Urinary bladder (tissue), 3 donors: ENCODE measurements at regions not wholly inside any gene's neighbourhood (a gene's known extent, or its start where the extent isn't known, plus 50 kb on each side); places are given as distances from the start of the nearest gene placed in this dataset.

ENCODE experiments used
- DNase-seq: peaks from one replicate; pipeline ENCODE4 v3.0.0-alpha.2; 2015; ENCODE audit errors: extremely low spot score
- H3K27ac ChIP-seq: one replicate; pipeline ENCODE4 v1.5.1; 2013; ENCODE audit warnings: low read depth, mild to moderate bottlenecking, moderate library complexity
- H3K36me3 ChIP-seq: one replicate; pipeline ENCODE4 v1.6.1; 2013; ENCODE audit warnings: mild to moderate bottlenecking, moderate library complexity; ENCODE audit not compliant: insufficient read depth
- H3K4me1 ChIP-seq: one replicate; pipeline ENCODE4 v1.6.1; 2013; ENCODE audit warnings: mild to moderate bottlenecking, moderate library complexity; ENCODE audit not compliant: insufficient read depth
- H3K4me3 ChIP-seq: one replicate; pipeline ENCODE4 v1.5.1; 2013; ENCODE audit warnings: low read depth, low read length
- WGBS: extraction: QIAGEN DNeasy Blood & Tissue Kit; methylation state at CpG from one replicate; pipeline ENCODE4 v1.1.7; 2013; 5-methylcytosine and 5-hydroxymethylcytosine counted together
- donor health status: healthy with polysubstance abuse.
- donor health status: healthy.

- WGBS = 13% methylated on average over 9 of the region's 9 CpGs
- H3K27ac ChIP-seq = no peak overlapping the region
- H3K4me3 ChIP-seq = no peak overlapping the region
- no peaks in the 10 kb centered on the region for H3K4me1 ChIP-seq
- no peaks in the 10 kb centered on the region for H3K36me3 ChIP-seq
- peak; percentile 29 for DNase-seq
Observed at GRCh38 chr6:134517145-134517658, 199.3 kb upstream of the SGK1 start.

- Histone ChIP-seq H3K36me3 (no peaks in the 10 kb centered on the region), H3K4me1 (no peaks in the 10 kb centered on the region), H3K27ac (no peak overlapping the region), H3K4me3 (no peak overlapping the region)
- 75% methylated on average over 3 of the region's 3 CpGs for WGBS
- no peak for DNase-seq
Observed at GRCh38 chr6:134516582-134516981, 198.7 kb upstream of the SGK1 start.

- H3K4me1 ChIP-seq = no peaks in the 10 kb centered on the region
- H3K27ac ChIP-seq = no peak overlapping the region
- no peak overlapping the region for H3K4me3 ChIP-seq
- H3K36me3 ChIP-seq = no peaks in the 10 kb centered on the region
- WGBS = 68% methylated on average over 2 of the region's 2 CpGs
- no peak for DNase-seq
Observed at GRCh38 chr6:134515986-134516385, 198.1 kb upstream of the SGK1 start.

- 52% methylated on average over 2 of the region's 2 CpGs for WGBS
Observed at GRCh38 chr6:134512981-134513391, 195.1 kb upstream of the SGK1 start.

GRCh38 chr6:134511984-134512683, 194.2 kb upstream of the SGK1 start:
- Histone ChIP-seq H3K27ac (no peak overlapping the region), H3K36me3 (no peaks in the 10 kb centered on the region), H3K4me3 (no peak overlapping the region), H3K4me1 (no peaks in the 10 kb centered on the region)
- WGBS = 93% methylated on average over 7 of the region's 7 CpGs
- no peak for DNase-seq

More at GRCh38 chr6:134512981-134513391, 195.1 kb upstream of the SGK1 start:
- no peaks in the 10 kb centered on the region for H3K4me1 ChIP-seq
- no peak overlapping the region for H3K4me3 ChIP-seq
- H3K27ac ChIP-seq = no peak overlapping the region
- DNase-seq = no peak
- H3K36me3 ChIP-seq = no peaks in the 10 kb centered on the region

GRCh38 chr6:134510920-134511319, 193.0 kb upstream of the SGK1 start:
- H3K27ac ChIP-seq = no peak overlapping the region
- no peaks in the 10 kb centered on the region for H3K36me3 ChIP-seq
- WGBS = 77% methylated on average over 3 of the region's 3 CpGs
- H3K4me3 ChIP-seq = no peak overlapping the region
- DNase-seq = no peak
- no peaks in the 10 kb centered on the region for H3K4me1 ChIP-seq

- 96% methylated on average over 4 of the region's 4 CpGs for WGBS
- Histone ChIP-seq H3K36me3 (no peaks in the 10 kb centered on the region), H3K27ac (no peak overlapping the region), H3K4me1 (no peaks in the 10 kb centered on the region), H3K4me3 (no peak overlapping the region)
- DNase-seq = no peak
Observed at GRCh38 chr6:134510142-134510541, 192.2 kb upstream of the SGK1 start.

GRCh38 chr6:134508862-134509498, 191.1 kb upstream of the SGK1 start:
- WGBS = 92% methylated on average over 7 of the region's 7 CpGs
- H3K4me1 ChIP-seq = no peaks in the 10 kb centered on the region
- no peak overlapping the region for H3K27ac ChIP-seq
- DNase-seq = no peak
- no peak overlapping the region for H3K4me3 ChIP-seq
- H3K36me3 ChIP-seq = no peaks in the 10 kb centered on the region

GRCh38 chr6:134506162-134506561, 188.2 kb upstream of the SGK1 start:
- no peaks in the 10 kb centered on the region for H3K36me3 ChIP-seq
- no peaks in the 10 kb centered on the region for H3K4me1 ChIP-seq
- H3K27ac ChIP-seq = no peak overlapping the region
- 90% methylated on average over 4 of the region's 4 CpGs for WGBS
- no peak overlapping the region for H3K4me3 ChIP-seq
- no peak for DNase-seq

- no peak overlapping the region for H3K27ac ChIP-seq
- 82% methylated on average over 7 of the region's 7 CpGs for WGBS
- no peaks in the 10 kb centered on the region for H3K36me3 ChIP-seq
- no peak for DNase-seq
- no peaks in the 10 kb centered on the region for H3K4me1 ChIP-seq
- no peak overlapping the region for H3K4me3 ChIP-seq
Observed at GRCh38 chr6:134503585-134504281, 185.8 kb upstream of the SGK1 start.

GRCh38 chr6:134502614-134503549, 185.0 kb upstream of the SGK1 start:
- H3K4me3 ChIP-seq = no peak overlapping the region
- DNase-seq = no peak
- H3K27ac ChIP-seq = no peak overlapping the region
- WGBS = 83% methylated on average over 12 of the region's 12 CpGs
- H3K4me1 ChIP-seq = no peaks in the 10 kb centered on the region
- H3K36me3 ChIP-seq = no peaks in the 10 kb centered on the region

- Histone ChIP-seq H3K4me1 (no peaks in the 10 kb centered on the region), H3K4me3 (no peak overlapping the region), H3K27ac (no peak overlapping the region), H3K36me3 (no peaks in the 10 kb centered on the region)
- no peak for DNase-seq
- WGBS = 73% methylated on average over 5 of the region's 9 CpGs
Observed at GRCh38 chr6:134495890-134496248, 178.0 kb upstream of the SGK1 start.

GRCh38 chr6:134495203-134495889, 177.4 kb upstream of the SGK1 start:
- Histone ChIP-seq H3K27ac (no peak overlapping the region), H3K4me3 (no peak overlapping the region)
- 79% methylated on average over 1 of the region's 1 CpG for WGBS

More at GRCh38 chr6:134495203-134495889, 177.4 kb upstream of the SGK1 start:
- DNase-seq = no peak
- H3K36me3 ChIP-seq = no peaks in the 10 kb centered on the region
- H3K4me1 ChIP-seq = no peaks in the 10 kb centered on the region
